Tibial artery (tissue), 4 donors: ENCODE measurements at regions not wholly inside any gene's neighbourhood (a gene's known extent, or its start where the extent isn't known, plus 50 kb on each side); places are given as distances from the start of the nearest gene placed in this dataset.

ENCODE experiments used
- DNase-seq, 2 donors: peaks; one replicate each; pipeline ENCODE4 v3.0.0-alpha.2; 2019
- H3K27ac ChIP-seq, 2 donors: fragments of 200-600 bp; sonication (generic) in 1 of 2; 1 replicate in 1 of 2; 2 replicates in 1 of 2; pipeline ENCODE4 v1.5.1; 2018 to 2019; ENCODE audit warnings: mild to moderate bottlenecking in 1 of 2
- H3K27me3 ChIP-seq, 2 donors: fragments of 200-600 bp; sonication (generic) in 1 of 2; one replicate each; pipeline versions ENCODE4 v1.5.1 to v1.6.0; 2016 to 2019
- H3K36me3 ChIP-seq, 3 donors: fragments of 200-600 bp; sonication (generic) in 2 of 3; one replicate each; pipeline ENCODE4 v1.5.1; 2016 to 2019; ENCODE audit warnings: mild to moderate bottlenecking in 2 of 3
- H3K4me1 ChIP-seq, 4 donors: fragments of 200-600 bp; sonication (generic) in 2 of 4; 1 replicate in 3 of 4; 2 replicates in 1 of 4; pipeline ENCODE4 v1.5.1; 2016 to 2019
- H3K4me3 ChIP-seq, 2 donors: fragments of 200-600 bp; sonication (generic) in 1 of 2; 1 replicate in 1 of 2; 2 replicates in 1 of 2; pipeline ENCODE4 v1.5.1; 2018 to 2019; ENCODE audit warnings: mild to moderate bottlenecking in 2 of 2
- H3K9me3 ChIP-seq, 3 donors: fragments of 200-600 bp; sonication (generic) in 1 of 3; one replicate each; pipeline ENCODE4 v1.5.1; 2016 to 2019
- intact Hi-C: fragments of 100-400 bp; cut with DNase I; formaldehyde crosslinking; loops from one replicate; pipeline ENCODE4 v1.15.0; 2023; ENCODE audit warnings: low total_unique reads
- TF ChIP-seq, protein P1 (sequence below), 2 experiments: fragments of 200-600 bp in 1 of 2; fragments of 450-650 bp in 1 of 2; IDR thresholded peaks; one replicate each; pipeline ENCODE4 v1.5.1; 2017 to 2019; ENCODE audit warnings: antibody characterized with exemption in 2 of 2, mild to moderate bottlenecking in 1 of 2, moderate library complexity in 1 of 2

DNA sequence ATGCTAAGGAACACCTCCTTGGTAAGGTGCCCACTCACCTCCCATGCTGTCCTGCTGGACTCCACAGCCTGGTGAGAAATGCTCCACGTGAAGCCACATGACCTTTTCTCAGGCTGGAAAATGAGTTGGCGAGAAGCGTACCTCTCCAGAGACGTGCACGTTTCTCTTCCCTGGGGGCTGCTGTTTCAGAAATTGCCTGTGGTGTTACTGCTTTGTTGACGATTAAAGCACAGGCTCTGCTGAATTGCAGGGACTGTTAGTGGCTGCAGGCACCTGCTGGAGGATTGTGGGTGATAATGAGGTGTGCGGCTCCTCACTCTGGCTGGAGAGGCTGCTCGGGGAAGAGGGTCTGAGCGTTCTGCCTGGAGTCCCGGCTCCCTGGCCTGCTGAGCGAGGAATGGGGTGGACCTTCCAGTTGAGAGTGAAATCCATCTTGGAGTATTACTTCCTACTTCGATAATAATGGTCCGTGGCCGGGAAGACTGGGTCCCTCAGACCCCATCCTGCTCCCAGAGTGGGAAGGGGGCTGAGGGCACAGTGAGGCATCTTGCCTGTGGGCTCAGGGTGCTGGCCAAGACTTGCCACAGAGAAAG lies 199.3 kb upstream of the HDAC4 start:
- Histone ChIP-seq H3K4me3 (no peak overlapping the region), H3K4me1 (no peaks in the 10 kb centered on the region), H3K27me3 (peaks cover 0 to 29% of the 10 kb centered on the region in 2 donors), H3K27ac (no peak overlapping the region), H3K36me3 (no peaks in the 10 kb centered on the region), H3K9me3 (peaks cover 0 to 6% (median 4%) of the 10 kb centered on the region in 3 donors)
- intact Hi-C loops: no loop called here
- peak in 1 of 2 donors; percentile 53 for DNase-seq
- TF ChIP-seq, protein P1, sequence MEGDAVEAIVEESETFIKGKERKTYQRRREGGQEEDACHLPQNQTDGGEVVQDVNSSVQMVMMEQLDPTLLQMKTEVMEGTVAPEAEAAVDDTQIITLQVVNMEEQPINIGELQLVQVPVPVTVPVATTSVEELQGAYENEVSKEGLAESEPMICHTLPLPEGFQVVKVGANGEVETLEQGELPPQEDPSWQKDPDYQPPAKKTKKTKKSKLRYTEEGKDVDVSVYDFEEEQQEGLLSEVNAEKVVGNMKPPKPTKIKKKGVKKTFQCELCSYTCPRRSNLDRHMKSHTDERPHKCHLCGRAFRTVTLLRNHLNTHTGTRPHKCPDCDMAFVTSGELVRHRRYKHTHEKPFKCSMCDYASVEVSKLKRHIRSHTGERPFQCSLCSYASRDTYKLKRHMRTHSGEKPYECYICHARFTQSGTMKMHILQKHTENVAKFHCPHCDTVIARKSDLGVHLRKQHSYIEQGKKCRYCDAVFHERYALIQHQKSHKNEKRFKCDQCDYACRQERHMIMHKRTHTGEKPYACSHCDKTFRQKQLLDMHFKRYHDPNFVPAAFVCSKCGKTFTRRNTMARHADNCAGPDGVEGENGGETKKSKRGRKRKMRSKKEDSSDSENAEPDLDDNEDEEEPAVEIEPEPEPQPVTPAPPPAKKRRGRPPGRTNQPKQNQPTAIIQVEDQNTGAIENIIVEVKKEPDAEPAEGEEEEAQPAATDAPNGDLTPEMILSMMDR (IDR thresholded peaks at IDR 0.05): no peak

DNA sequence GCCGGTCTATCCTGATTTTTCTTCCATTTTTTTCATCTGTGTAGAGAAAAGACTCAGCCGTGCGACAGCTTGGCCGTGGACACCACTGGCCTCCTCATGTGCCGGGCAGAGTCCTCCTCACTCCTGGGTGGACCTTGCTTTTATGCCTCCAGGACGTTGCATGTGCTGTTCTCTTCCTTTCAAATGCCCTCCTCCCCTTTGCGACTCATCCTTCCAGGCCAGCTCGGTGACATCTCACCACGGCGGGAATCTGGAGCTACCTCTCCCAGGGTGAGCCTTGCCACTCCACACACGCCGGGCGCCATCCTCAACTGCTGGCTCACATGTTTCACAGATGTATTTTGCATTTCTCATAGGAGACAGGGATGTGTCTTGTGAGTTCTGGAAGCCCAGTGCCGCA lies 198.5 kb upstream of the HDAC4 start:
- Histone ChIP-seq H3K36me3 (no peaks in the 10 kb centered on the region), H3K4me1 (no peaks in the 10 kb centered on the region), H3K9me3 (peaks cover 0 to 6% (median 4%) of the 10 kb centered on the region in 3 donors), H3K4me3 (no peak overlapping the region), H3K27ac (no peak overlapping the region), H3K27me3 (peaks cover 0 to 29% of the 10 kb centered on the region in 2 donors)
- DNase-seq: peak in 1 of 2 donors; percentile 47
- TF ChIP-seq, protein P1 (IDR thresholded peaks at IDR 0.05): no peak
- intact Hi-C loops: no loop called here

DNA sequence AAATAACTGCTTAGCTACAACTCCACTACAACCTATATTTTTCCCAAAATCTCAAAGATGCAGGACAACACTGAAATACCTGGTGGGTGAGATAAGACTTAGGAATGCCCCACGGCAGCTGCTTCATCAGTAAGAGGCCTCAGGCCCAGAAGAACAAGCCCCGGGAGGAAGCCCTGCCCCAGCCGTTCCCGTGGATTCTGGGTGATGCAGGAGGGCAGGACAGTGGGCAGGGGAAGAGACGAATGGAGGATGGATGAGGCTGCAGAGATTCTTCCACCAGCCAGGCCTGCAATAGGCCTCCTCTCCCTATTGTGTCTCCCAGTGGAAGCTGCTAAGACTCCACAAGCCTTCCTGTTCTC lies 197.9 kb upstream of the HDAC4 start:
- Histone ChIP-seq H3K27me3 (peaks cover 0 to 27% of the 10 kb centered on the region in 2 donors), H3K4me1 (no peaks in the 10 kb centered on the region), H3K36me3 (no peaks in the 10 kb centered on the region), H3K4me3 (no peak overlapping the region), H3K27ac (no peak overlapping the region), H3K9me3 (peaks cover 0 to 1% (median 1%) of the 10 kb centered on the region in 3 donors)
- TF ChIP-seq, protein P1 (IDR thresholded peaks at IDR 0.05): no peak
- intact Hi-C loops: no loop called here
- DNase-seq: peak in 1 of 2 donors; percentile 51

DNA sequence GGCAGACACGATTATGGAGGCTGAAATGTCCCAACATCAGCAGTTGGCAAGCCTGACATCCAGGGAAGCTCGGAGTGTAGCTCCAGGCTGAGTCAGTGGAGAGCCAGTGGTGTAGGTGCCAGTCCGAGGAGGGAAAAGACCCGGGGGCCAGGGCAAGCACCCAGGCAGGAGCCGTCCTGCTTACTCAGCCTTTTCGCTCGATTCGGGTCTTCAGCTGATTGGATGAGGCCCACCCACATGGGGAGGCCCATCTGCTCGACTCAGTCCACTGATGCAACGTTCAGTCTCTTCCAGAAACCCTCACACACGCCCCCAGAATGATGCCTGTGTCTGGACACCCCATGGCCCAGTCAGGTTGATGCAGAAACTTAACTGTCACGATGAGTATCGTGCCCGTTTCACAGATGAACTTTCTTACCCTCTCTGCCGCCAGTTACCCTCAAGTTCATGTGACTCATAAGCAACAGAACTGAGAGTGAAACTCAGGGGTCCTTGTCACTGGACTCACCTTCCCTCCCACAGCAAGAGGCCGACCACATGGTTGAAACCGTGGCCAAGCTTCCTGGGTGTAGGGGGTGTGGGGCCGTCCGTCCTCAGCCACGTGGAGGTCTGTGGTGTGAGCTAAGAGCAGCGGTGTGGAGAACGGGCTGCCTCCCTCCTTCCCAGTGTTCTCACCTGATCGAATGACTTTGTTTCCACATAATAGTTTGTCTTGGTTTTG lies 197.4 kb upstream of the HDAC4 start:
- no peak overlapping the region for H3K27ac ChIP-seq
- intact Hi-C loops: no loop called here
- peak in 1 of 2 donors; percentile 51 for DNase-seq

DNA sequence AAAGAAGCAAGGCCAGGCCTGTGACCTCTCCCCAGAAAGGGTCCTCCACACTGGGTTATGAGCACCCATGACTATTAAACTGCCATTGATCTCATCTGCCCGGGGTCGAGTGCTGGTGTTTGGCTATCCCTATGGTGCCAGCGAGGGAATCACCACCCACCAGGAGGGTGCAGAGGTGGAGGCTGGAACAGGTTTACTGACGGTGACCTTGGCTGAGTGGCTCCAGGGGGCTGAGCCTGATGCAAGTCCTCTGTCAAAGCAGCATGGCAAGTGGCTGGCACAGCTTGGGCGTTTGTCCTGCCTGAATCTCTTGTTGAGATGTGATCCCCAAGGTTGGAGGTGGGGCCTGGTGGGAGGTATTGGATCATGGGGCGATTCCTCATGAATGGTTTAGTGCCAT lies 196.4 kb upstream of the HDAC4 start:
- Histone ChIP-seq H3K36me3 (no peaks in the 10 kb centered on the region), H3K9me3 (no peaks in the 10 kb centered on the region), H3K27ac (no peak overlapping the region)

More for the DNA sequence above, 197.4 kb upstream of the HDAC4 start:
- Histone ChIP-seq H3K4me3 (no peak overlapping the region), H3K4me1 (no peaks in the 10 kb centered on the region), H3K27me3 (peaks cover 0 to 23% of the 10 kb centered on the region in 2 donors), H3K9me3 (no peaks in the 10 kb centered on the region), H3K36me3 (no peaks in the 10 kb centered on the region)
- TF ChIP-seq, protein P1 (IDR thresholded peaks at IDR 0.05): no peak

More for the DNA sequence above, 196.4 kb upstream of the HDAC4 start:
- H3K4me1 ChIP-seq: no peaks in the 10 kb centered on the region
- TF ChIP-seq, protein P1 (IDR thresholded peaks at IDR 0.05): no peak
- DNase-seq: peak in 1 of 2 donors; percentile 29
- H3K4me3 ChIP-seq: no peak overlapping the region
- intact Hi-C loops: no loop called here
- H3K27me3 ChIP-seq: peaks cover 0 to 14% of the 10 kb centered on the region in 2 donors
